Fibroblast of lung (primary cell): ENCODE measurements at regions not wholly inside any gene's neighbourhood (a gene's known extent, or its start where the extent isn't known, plus 50 kb on each side); places are given as distances from the start of the nearest gene placed in this dataset.

Source experiments
- CTCF ChIP-seq, 2 donors: IDR thresholded peaks in 1 of 2; conservative IDR thresholded peaks in 1 of 2; 1 replicate in 1 of 2; 2 replicates in 1 of 2; pipeline ENCODE4 v1.5.1; 2011 to 2012; ENCODE audit warnings: low read length in 2 of 2, control low read depth in 1 of 2, inconsistent platforms in 1 of 2, low read depth in 1 of 2, mild to moderate bottlenecking in 1 of 2
- EZH2 ChIP-seq: IDR thresholded peaks from 2 replicates; pipeline ENCODE4 v1.5.1; 2012; ENCODE audit warnings: low read length, control low read depth, mild to moderate bottlenecking; ENCODE audit errors: missing control alignments

GRCh38 chr1:234907940-234908405 lies 220.7 kb downstream of the TOMM20 start:
- TF ChIP-seq CTCF (conservative IDR thresholded peaks at IDR 0.05 in 1 of 2, IDR thresholded peaks at IDR 0.05 in 1 of 2; ENCODE audit: low read depth in 1 of 2, low read length in 2 of 2) = no peak
- TF ChIP-seq EZH2 = no peak
